ENCODE measurements at regions not wholly inside any gene's neighbourhood (a gene's known extent, or its start where the extent isn't known, plus 50 kb on each side); places are given as distances from the start of the nearest gene placed in this dataset.

- Histone ChIP-seq H3K4me2 (ENCODE audit: low read depth, low read length) (no peak overlapping the region), H4K20me1 (ENCODE audit: insufficient read depth, low read length) (no peaks in the 10 kb centered on the region), H3K79me2 (ENCODE audit: insufficient read depth, low read length) (no peaks in the 10 kb centered on the region), H3K27me3 (ENCODE audit: control insufficient read depth in 1 of 2, insufficient read depth in 2 of 2, low read length in 2 of 2) (no peaks in the 10 kb centered on the region), H3K36me3 (replicated peaks in 1 of 2; ENCODE audit: control insufficient read depth in 1 of 2, insufficient read depth in 2 of 2, low read length in 2 of 2) (no peaks in the 10 kb centered on the region), H3K9me3 (ENCODE audit: low read length) (peaks cover 40% of the 10 kb centered on the region), H3K9ac (ENCODE audit: insufficient read depth, low read depth, low read length) (no peak overlapping the region), H3K27ac (ENCODE audit: extremely low read length, insufficient read depth, low read length) (no peak overlapping the region), H3K4me3 (replicated peaks in 1 of 3; ENCODE audit: insufficient read depth in 1 of 3, low read depth in 2 of 3, low read length in 3 of 3) (no peak overlapping the region), H2AFZ (ENCODE audit: low read length) (no peak overlapping the region), H3K4me1 (ENCODE audit: insufficient read depth, low read length) (no peaks in the 10 kb centered on the region)
- in situ Hi-C loops (cut with HindIII; ENCODE audit: extremely low pct_ligation_motif_present, low pct_unique_long_range_greater_than_20kb) (no loop called here), intact Hi-C loops (cut with micrococcal nuclease; ENCODE audit: unreplicated experiment) (no loop called here)
- DNase-seq (ENCODE audit: low spot score) = no peak
- POLR2A ChIA-PET = no interaction called here
- FAIRE-seq = no peak
- BruUV-seq (replicated peaks) = no TSS peak
- CTCF ChIA-PET (ENCODE audit: low intra/inter-chr PET ratio, low total read pairs) = no interaction called here
- 2% methylated on average over 2 of the region's 2 CpGs for WGBS (ENCODE audit: low lambda C conversion rate)
- no peak for ATAC-seq
- no peak for TF ChIP-seq NFE2 (CRISPR knock-in tag; IDR thresholded peaks at IDR 0.05)
- TF ChIP-seq ZNF772 (CRISPR knock-in tag; IDR thresholded peaks at IDR 0.05) = no peak
- no peak for TF ChIP-seq ZKSCAN8 (CRISPR knock-in tag; IDR thresholded peaks at IDR 0.05; ENCODE audit: borderline replicate concordance)
- no peak for TF ChIP-seq ZNF512B (CRISPR knock-in tag; IDR thresholded peaks at IDR 0.05; ENCODE audit: borderline replicate concordance)
- TF ChIP-seq KDM4B (CRISPR knock-in tag; IDR thresholded peaks at IDR 0.05) = no peak
- no peak for TF ChIP-seq MED8 (CRISPR knock-in tag; IDR thresholded peaks at IDR 0.05; ENCODE audit: insufficient replicate concordance)
- TF ChIP-seq ZNF724P (CRISPR knock-in tag; IDR thresholded peaks at IDR 0.05; ENCODE audit: borderline replicate concordance) = no peak
- no peak for TF ChIP-seq ZNF276 (CRISPR knock-in tag; IDR thresholded peaks at IDR 0.05; ENCODE audit: low read depth)
- TF ChIP-seq THAP9 (CRISPR knock-in tag; IDR thresholded peaks at IDR 0.05; ENCODE audit: borderline replicate concordance) = no peak
- TF ChIP-seq NCOA5 (CRISPR knock-in tag; IDR thresholded peaks at IDR 0.05) = no peak
- TF ChIP-seq KAT7 (CRISPR knock-in tag; IDR thresholded peaks at IDR 0.05; ENCODE audit: borderline replicate concordance) = no peak
- TF ChIP-seq ZMAT5 (CRISPR knock-in tag; IDR thresholded peaks at IDR 0.05; ENCODE audit: borderline replicate concordance, low read depth) = no peak
- no peak for TF ChIP-seq DR1 (CRISPR knock-in tag; IDR thresholded peaks at IDR 0.05)
- TF ChIP-seq HOXA9 (CRISPR knock-in tag; IDR thresholded peaks at IDR 0.05; ENCODE audit: borderline replicate concordance) = no peak
- TF ChIP-seq PHB2 (IDR thresholded peaks at IDR 0.05; ENCODE audit: partially characterized antibody) = no peak
- no peak for TF ChIP-seq SP2 (CRISPR knock-in tag; IDR thresholded peaks at IDR 0.05)
- TF ChIP-seq ATAD3A (CRISPR knock-in tag; IDR thresholded peaks at IDR 0.05) = no peak
- no peak for TF ChIP-seq ZNF34 (CRISPR knock-in tag; IDR thresholded peaks at IDR 0.05; ENCODE audit: borderline replicate concordance)
- TF ChIP-seq SIX1 (CRISPR knock-in tag; IDR thresholded peaks at IDR 0.05; ENCODE audit: borderline replicate concordance) = no peak
These were observed 518.5 kb upstream of the TENM4 start for GRCh38 chr11:79959318-79959717.
